ENCODE measurements at regions not wholly inside any gene's neighbourhood (a gene's known extent, or its start where the extent isn't known, plus 50 kb on each side); places are given as distances from the start of the nearest gene placed in this dataset.
A peak's percentile ranks its signal among the peaks of the same experiment; 100 is the strongest.
"Not testable (repeated sequence)": the region's sequence is repeated elsewhere in the genome, so short reads cannot be mapped to it uniquely, and the experiment has no call there.

DNA sequence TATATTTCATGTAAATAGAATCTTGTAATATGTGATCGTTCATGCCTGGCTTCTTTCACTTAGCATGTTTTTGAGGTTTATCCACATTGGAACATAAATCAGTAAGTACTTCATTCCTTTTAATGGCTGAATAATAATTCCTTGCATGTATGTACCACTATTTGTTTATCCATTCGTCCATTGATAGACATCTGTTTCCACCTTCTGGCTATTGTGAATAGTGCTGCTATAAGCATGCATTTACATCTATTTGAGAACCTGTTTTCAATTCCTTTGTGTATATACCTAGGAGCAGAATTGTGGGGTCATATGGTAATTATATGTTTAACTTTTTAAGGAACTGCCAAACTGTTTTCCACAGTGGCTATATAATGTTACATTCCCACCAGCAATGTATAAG lies 356.7 kb upstream of the DIPK2B start:
- peak; percentile 32 for DNase-seq (ENCODE audit: unreplicated experiment)
- CTCF ChIA-PET, result no interaction called here
- intact Hi-C loops (cut with micrococcal nuclease), result no loop called here
- Mint-ChIP-seq H3K27ac (ENCODE audit: low read depth, unreplicated experiment) (no peak overlapping the region), H3K9me3 (ENCODE audit: unreplicated experiment) (peaks cover 13% of the 10 kb centered on the region), H3K27me3 (ENCODE audit: insufficient read depth, unreplicated experiment) (peaks cover 33% of the 10 kb centered on the region), H3K36me3 (ENCODE audit: insufficient read depth, unreplicated experiment) (no peaks in the 10 kb centered on the region), H3K4me3 (ENCODE audit: unreplicated experiment) (no peak overlapping the region), H3K4me1 (ENCODE audit: insufficient read depth, unreplicated experiment) (no peaks in the 10 kb centered on the region)
- TF ChIP-seq, protein P1, sequence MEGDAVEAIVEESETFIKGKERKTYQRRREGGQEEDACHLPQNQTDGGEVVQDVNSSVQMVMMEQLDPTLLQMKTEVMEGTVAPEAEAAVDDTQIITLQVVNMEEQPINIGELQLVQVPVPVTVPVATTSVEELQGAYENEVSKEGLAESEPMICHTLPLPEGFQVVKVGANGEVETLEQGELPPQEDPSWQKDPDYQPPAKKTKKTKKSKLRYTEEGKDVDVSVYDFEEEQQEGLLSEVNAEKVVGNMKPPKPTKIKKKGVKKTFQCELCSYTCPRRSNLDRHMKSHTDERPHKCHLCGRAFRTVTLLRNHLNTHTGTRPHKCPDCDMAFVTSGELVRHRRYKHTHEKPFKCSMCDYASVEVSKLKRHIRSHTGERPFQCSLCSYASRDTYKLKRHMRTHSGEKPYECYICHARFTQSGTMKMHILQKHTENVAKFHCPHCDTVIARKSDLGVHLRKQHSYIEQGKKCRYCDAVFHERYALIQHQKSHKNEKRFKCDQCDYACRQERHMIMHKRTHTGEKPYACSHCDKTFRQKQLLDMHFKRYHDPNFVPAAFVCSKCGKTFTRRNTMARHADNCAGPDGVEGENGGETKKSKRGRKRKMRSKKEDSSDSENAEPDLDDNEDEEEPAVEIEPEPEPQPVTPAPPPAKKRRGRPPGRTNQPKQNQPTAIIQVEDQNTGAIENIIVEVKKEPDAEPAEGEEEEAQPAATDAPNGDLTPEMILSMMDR (IDR thresholded peaks at IDR 0.05; ENCODE audit: unreplicated experiment), result peak; percentile 22
- no TSS peak for BruUV-seq (replicated peaks)
- POLR2A ChIA-PET, result no interaction called here

DNA sequence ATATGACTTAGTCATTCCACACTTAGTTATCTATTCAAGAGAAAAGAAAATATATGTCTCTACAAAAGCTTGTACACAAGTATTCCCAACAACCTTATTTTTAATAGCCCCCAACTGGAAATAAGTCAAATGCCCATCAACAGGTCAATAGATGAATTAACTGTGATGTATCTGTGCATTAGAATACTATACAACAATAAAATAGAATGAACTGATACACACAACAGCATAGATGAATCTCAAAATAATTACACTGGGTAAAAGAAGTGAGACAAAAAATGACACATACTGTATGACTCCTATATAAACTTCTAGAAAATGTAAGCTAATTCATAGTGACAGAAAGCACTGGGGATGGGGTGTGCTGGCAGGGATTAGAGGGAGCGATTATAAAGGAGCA lies 354.1 kb upstream of the DIPK2B start:
- no peak for DNase-seq (ENCODE audit: unreplicated experiment)
- no peak overlapping the region for H3K27ac Mint-ChIP-seq (ENCODE audit: low read depth, unreplicated experiment)
- no TSS peak for BruUV-seq (replicated peaks)
- intact Hi-C loops (cut with micrococcal nuclease), result no loop called here
- H3K27me3 Mint-ChIP-seq (ENCODE audit: insufficient read depth, unreplicated experiment), result peaks cover 13% of the 10 kb centered on the region
- no peaks in the 10 kb centered on the region for H3K36me3 Mint-ChIP-seq (ENCODE audit: insufficient read depth, unreplicated experiment)
- TF ChIP-seq, protein P1 (IDR thresholded peaks at IDR 0.05; ENCODE audit: unreplicated experiment), result no peak
- H3K4me3 Mint-ChIP-seq (ENCODE audit: unreplicated experiment), result no peak overlapping the region
- H3K4me1 Mint-ChIP-seq (ENCODE audit: insufficient read depth, unreplicated experiment), result no peaks in the 10 kb centered on the region
- H3K9me3 Mint-ChIP-seq (ENCODE audit: unreplicated experiment), result no peaks in the 10 kb centered on the region
- ChIA-PET POLR2A (interaction anchor here (0.7 to 2.4 kb wide), 4 partner anchors 9 to 39 kb away, joined by 3 to 8 read pairs (median 3); no protein-coding TSS in a partner anchor), CTCF (interaction anchor here (0.6 to 2.3 kb wide), 3 partner anchors 40 to 1448 kb away, joined by 3 to 9 read pairs (median 3); no protein-coding TSS in a partner anchor)

DNA sequence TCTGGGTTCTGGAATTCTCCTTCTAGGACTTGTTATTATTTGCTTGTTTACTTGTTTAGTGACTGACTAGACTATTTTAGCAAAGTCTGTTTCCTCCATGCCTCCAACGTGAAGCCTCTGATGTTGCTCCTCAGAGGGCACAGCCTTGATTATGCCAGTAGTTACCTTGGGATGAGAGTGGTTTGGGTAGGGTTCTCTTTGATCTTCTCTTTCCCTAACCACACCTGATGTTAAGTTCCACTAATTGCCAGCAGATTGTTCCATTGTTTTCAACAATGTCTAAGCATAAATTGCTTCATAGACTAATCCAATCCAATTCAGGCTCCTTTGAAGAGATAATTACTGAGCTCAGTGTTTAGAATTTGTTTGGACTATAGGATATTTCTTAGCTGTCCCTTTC lies 352.7 kb upstream of the DIPK2B start:
- CTCF ChIA-PET, result interaction anchor here (1.1 to 2.3 kb wide), 2 partner anchors 14 to 38 kb away, joined by 4 to 9 read pairs; no protein-coding TSS in a partner anchor

DNA sequence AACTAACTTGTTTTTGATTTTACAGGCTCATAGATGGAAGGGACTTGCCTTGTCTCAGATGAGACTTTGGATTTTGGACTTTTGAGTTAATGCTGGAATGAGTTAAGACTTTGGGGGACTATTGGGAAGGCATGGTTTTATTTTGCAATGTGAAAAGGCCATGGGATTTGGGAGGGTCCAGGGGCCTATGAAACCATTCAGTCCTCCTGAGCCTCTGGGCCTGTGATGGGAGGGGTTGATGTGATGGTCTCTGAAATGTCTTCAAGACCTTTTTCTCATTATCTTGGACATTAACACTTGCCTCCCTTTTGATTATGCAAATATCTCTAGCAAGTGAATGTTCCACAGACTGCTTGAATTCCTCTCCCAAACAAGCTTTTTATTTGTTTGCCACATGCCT lies 346.0 kb upstream of the DIPK2B start:
- H3K4me3 Mint-ChIP-seq (ENCODE audit: unreplicated experiment); intact Hi-C loops (cut with micrococcal nuclease); BruUV-seq (replicated peaks); H3K4me1 Mint-ChIP-seq (ENCODE audit: insufficient read depth, unreplicated experiment); POLR2A ChIA-PET; H3K27ac Mint-ChIP-seq (ENCODE audit: low read depth, unreplicated experiment); DNase-seq (ENCODE audit: unreplicated experiment); H3K36me3 Mint-ChIP-seq (ENCODE audit: insufficient read depth, unreplicated experiment); H3K9me3 Mint-ChIP-seq (ENCODE audit: unreplicated experiment); CTCF ChIA-PET: not testable (repeated sequence)
- peaks cover 27% of the 10 kb centered on the region for H3K27me3 Mint-ChIP-seq (ENCODE audit: insufficient read depth, unreplicated experiment)

More for the DNA sequence above, 352.7 kb upstream of the DIPK2B start:
- H3K4me1 Mint-ChIP-seq (ENCODE audit: insufficient read depth, unreplicated experiment), result no peaks in the 10 kb centered on the region
- BruUV-seq (replicated peaks), result no TSS peak
- DNase-seq (ENCODE audit: unreplicated experiment), result no peak
- intact Hi-C loops (cut with micrococcal nuclease), result no loop called here
- POLR2A ChIA-PET, result interaction anchor here (0.7 to 2.4 kb wide), 3 partner anchors 38 to 358 kb away, joined by 3 to 8 read pairs (median 4); no protein-coding TSS in a partner anchor
- H3K27me3 Mint-ChIP-seq (ENCODE audit: insufficient read depth, unreplicated experiment), result peaks cover 13% of the 10 kb centered on the region
- no peaks in the 10 kb centered on the region for H3K36me3 Mint-ChIP-seq (ENCODE audit: insufficient read depth, unreplicated experiment)
- H3K4me3 Mint-ChIP-seq (ENCODE audit: unreplicated experiment), result no peak overlapping the region
- H3K9me3 Mint-ChIP-seq (ENCODE audit: unreplicated experiment), result no peaks in the 10 kb centered on the region
- H3K27ac Mint-ChIP-seq (ENCODE audit: low read depth, unreplicated experiment), result no peak overlapping the region
- TF ChIP-seq, protein P1 (IDR thresholded peaks at IDR 0.05; ENCODE audit: unreplicated experiment), result no peak

DNA sequence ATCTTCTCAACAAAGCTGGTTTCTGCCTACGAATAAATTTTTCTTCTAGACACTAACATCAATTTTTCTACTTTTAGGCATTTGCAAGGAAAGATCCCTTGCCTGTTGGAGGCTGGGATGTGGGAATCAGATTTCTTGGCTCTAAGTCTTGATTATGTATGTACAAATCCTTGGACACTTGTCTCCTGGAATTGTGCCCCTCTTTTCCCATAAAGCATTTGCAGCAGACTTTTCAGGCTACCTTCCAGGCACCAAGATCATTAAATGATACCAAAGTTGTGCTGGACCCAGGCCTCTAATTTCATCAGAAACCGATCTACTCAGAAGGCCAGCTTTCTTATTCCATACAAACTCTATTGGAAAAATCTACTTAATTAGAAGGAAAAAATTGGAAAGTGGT lies 339.5 kb upstream of the DIPK2B start:
- ChIA-PET CTCF (interaction anchor here (1.1 to 1.7 kb wide), 3 partner anchors 14 to 868 kb away, joined by 3 to 4 read pairs (median 3); no protein-coding TSS in a partner anchor), POLR2A (no interaction called here)
- Mint-ChIP-seq H3K27ac (ENCODE audit: low read depth, unreplicated experiment) (no peak overlapping the region), H3K27me3 (ENCODE audit: insufficient read depth, unreplicated experiment) (peaks cover 69% of the 10 kb centered on the region), H3K4me1 (ENCODE audit: insufficient read depth, unreplicated experiment) (no peaks in the 10 kb centered on the region), H3K36me3 (ENCODE audit: insufficient read depth, unreplicated experiment) (no peaks in the 10 kb centered on the region), H3K4me3 (ENCODE audit: unreplicated experiment) (no peak overlapping the region), H3K9me3 (ENCODE audit: unreplicated experiment) (peaks cover 24% of the 10 kb centered on the region)
- TF ChIP-seq, protein P1 (IDR thresholded peaks at IDR 0.05; ENCODE audit: unreplicated experiment), result no peak
- BruUV-seq (replicated peaks), result no TSS peak
- intact Hi-C loops (cut with micrococcal nuclease), result no loop called here
- DNase-seq (ENCODE audit: unreplicated experiment), result no peak
